ENCODE measurements at regions not wholly inside any gene's neighbourhood (a gene's known extent, or its start where the extent isn't known, plus 50 kb on each side); places are given as distances from the start of the nearest gene placed in this dataset.

- no peak for DNase-seq
Measured at GRCh38 chr6:140138311-140139010, 764.0 kb upstream of the CITED2 start.

GRCh38 chr6:140134224-140134623 lies 759.8 kb upstream of the CITED2 start:
- DNase-seq, result no peak

- no peak for DNase-seq
Measured at GRCh38 chr6:140130074-140130473, 755.6 kb upstream of the CITED2 start.

GRCh38 chr6:140124498-140124897 lies 750.0 kb upstream of the CITED2 start:
- DNase-seq, result no peak

GRCh38 chr6:140108167-140108566 lies 733.7 kb upstream of the CITED2 start:
- DNase-seq, result no peak

GRCh38 chr6:140107216-140107615 lies 732.8 kb upstream of the CITED2 start:
- DNase-seq, result no peak

GRCh38 chr6:140105857-140106256 lies 731.4 kb upstream of the CITED2 start:
- no peak for DNase-seq

- DNase-seq, result no peak
Measured at GRCh38 chr6:140105241-140105640, 730.8 kb upstream of the CITED2 start.

GRCh38 chr6:140101818-140102217 lies 727.4 kb upstream of the CITED2 start:
- DNase-seq, result no peak

- DNase-seq, result no peak
Measured at GRCh38 chr6:140101367-140101766, 726.9 kb upstream of the CITED2 start.

GRCh38 chr6:140095532-140095931 lies 721.1 kb upstream of the CITED2 start:
- no peak for DNase-seq

- DNase-seq, result no peak
Measured at GRCh38 chr6:140091895-140092294, 717.4 kb upstream of the CITED2 start.

GRCh38 chr6:140090871-140091270 lies 716.4 kb upstream of the CITED2 start:
- DNase-seq, result no peak

- no peak for DNase-seq
Measured at GRCh38 chr6:140083375-140083774, 708.9 kb upstream of the CITED2 start.

GRCh38 chr6:140082867-140083297 lies 708.4 kb upstream of the CITED2 start:
- DNase-seq, result no peak

GRCh38 chr6:140079328-140079727 lies 704.9 kb upstream of the CITED2 start:
- no peak for DNase-seq

- no peak for DNase-seq
Measured at GRCh38 chr6:140078561-140079125, 704.2 kb upstream of the CITED2 start.

- DNase-seq, result no peak
Measured at GRCh38 chr6:140077827-140078560, 703.5 kb upstream of the CITED2 start.

- DNase-seq, result no peak
Measured at GRCh38 chr6:140076105-140076504, 701.7 kb upstream of the CITED2 start.

GRCh38 chr6:140073456-140073855 lies 699.0 kb upstream of the CITED2 start:
- DNase-seq, result no peak

- no peak for DNase-seq
Measured at GRCh38 chr6:140071601-140072062, 697.2 kb upstream of the CITED2 start.

GRCh38 chr6:140070846-140071473 lies 696.5 kb upstream of the CITED2 start:
- DNase-seq, result no peak

- DNase-seq, result no peak
Measured at GRCh38 chr6:140069576-140069975, 695.1 kb upstream of the CITED2 start.

- DNase-seq, result no peak
Measured at GRCh38 chr6:140068801-140069200, 694.4 kb upstream of the CITED2 start.

Measured in NCI-H1436 treated with DMSO at 0.1 percent for 48 hours (cell line).